ENCODE measurements at regions not wholly inside any gene's neighbourhood (a gene's known extent, or its start where the extent isn't known, plus 50 kb on each side); places are given as distances from the start of the nearest gene placed in this dataset.

GRCh38 chr3:127389420-127389819, 101.6 kb upstream of the PRR20G start:
- no peak overlapping the region for H3K4me3 ChIP-seq (ENCODE audit: control insufficient read depth, low read depth, low read length)
- DNase-seq (ENCODE audit: low read depth), result no peak
- TF ChIP-seq CTCF (conservative IDR thresholded peaks at IDR 0.05; ENCODE audit: control insufficient read depth, insufficient read depth, low read depth, low read length), result no peak

GRCh38 chr3:127388427-127388826, 100.6 kb upstream of the PRR20G start:
- DNase-seq (ENCODE audit: low read depth), result no peak
- no peak for TF ChIP-seq CTCF (conservative IDR thresholded peaks at IDR 0.05; ENCODE audit: control insufficient read depth, insufficient read depth, low read depth, low read length)
- no peak overlapping the region for H3K4me3 ChIP-seq (ENCODE audit: control insufficient read depth, low read depth, low read length)

GRCh38 chr3:127387556-127388153, 99.8 kb upstream of the PRR20G start:
- no peak overlapping the region for H3K4me3 ChIP-seq (ENCODE audit: control insufficient read depth, low read depth, low read length)
- TF ChIP-seq CTCF (conservative IDR thresholded peaks at IDR 0.05; ENCODE audit: control insufficient read depth, insufficient read depth, low read depth, low read length), result no peak
- no peak for DNase-seq (ENCODE audit: low read depth)

- no peak for TF ChIP-seq CTCF (conservative IDR thresholded peaks at IDR 0.05; ENCODE audit: control insufficient read depth, insufficient read depth, low read depth, low read length)
- H3K4me3 ChIP-seq (ENCODE audit: control insufficient read depth, low read depth, low read length), result no peak overlapping the region
These were observed 99.3 kb upstream of the PRR20G start for GRCh38 chr3:127387119-127387518.

GRCh38 chr3:127386490-127386889, 98.6 kb upstream of the PRR20G start:
- H3K4me3 ChIP-seq (ENCODE audit: control insufficient read depth, low read depth, low read length), result no peak overlapping the region
- TF ChIP-seq CTCF (conservative IDR thresholded peaks at IDR 0.05; ENCODE audit: control insufficient read depth, insufficient read depth, low read depth, low read length), result no peak
- DNase-seq (ENCODE audit: low read depth), result no peak

More at GRCh38 chr3:127387119-127387518, 99.3 kb upstream of the PRR20G start:
- no peak for DNase-seq (ENCODE audit: low read depth)

GRCh38 chr3:127385540-127385870, 97.7 kb upstream of the PRR20G start:
- TF ChIP-seq CTCF (conservative IDR thresholded peaks at IDR 0.05; ENCODE audit: control insufficient read depth, insufficient read depth, low read depth, low read length), result no peak
- H3K4me3 ChIP-seq (ENCODE audit: control insufficient read depth, low read depth, low read length), result no peak overlapping the region
- no peak for DNase-seq (ENCODE audit: low read depth)
